PFSK-1 (cell line): ENCODE measurements at regions not wholly inside any gene's neighbourhood (a gene's known extent, or its start where the extent isn't known, plus 50 kb on each side); places are given as distances from the start of the nearest gene placed in this dataset.

Experiments
- FOXP2 ChIP-seq: optimal IDR thresholded peaks from 2 replicates; pipeline ENCODE3; 2011; ENCODE audit warnings: borderline replicate concordance, control low read depth, inconsistent platforms; ENCODE audit not compliant: insufficient read depth; ENCODE audit errors: extremely low read length, extremely low read depth
- POLR2AphosphoS5 ChIP-seq: IDR thresholded peaks from 2 replicates; pipeline ENCODE4 v1.6.1; 2012; ENCODE audit warnings: low read depth, mild to moderate bottlenecking, control low read depth, low read length, moderate library complexity
- REST ChIP-seq, 2 experiments: IDR thresholded peaks; 2 replicates each; pipeline versions ENCODE4 v1.6.1 to v1.8.0; 2011 to 2012; ENCODE audit warnings: low read depth in 2 of 2, low read length in 2 of 2, control low read depth in 1 of 2, inconsistent platforms in 1 of 2, mild to moderate bottlenecking in 1 of 2, moderate library complexity in 1 of 2; ENCODE audit not compliant: insufficient read depth in 1 of 2
- SIN3A ChIP-seq: IDR thresholded peaks from 2 replicates; pipeline ENCODE4 v1.6.1; 2012; ENCODE audit warnings: mild to moderate bottlenecking, low read length, moderate library complexity, borderline replicate concordance; ENCODE audit not compliant: insufficient read depth
- TAF1 ChIP-seq: IDR thresholded peaks from 2 replicates; pipeline ENCODE4 v1.6.1; 2012; ENCODE audit warnings: low read length, control low read depth, borderline replicate concordance; ENCODE audit not compliant: insufficient read depth

- TF ChIP-seq FOXP2, result no peak
- TF ChIP-seq TAF1, result no peak
- no peak for TF ChIP-seq SIN3A
- no peak for TF ChIP-seq POLR2AphosphoS5
- no peak for TF ChIP-seq REST (IDR thresholded peaks at IDR 0.05; ENCODE audit: insufficient read depth in 1 of 2, low read depth in 2 of 2, low read length in 2 of 2)
Observed at GRCh38 chr2:66000901-66001300, 434.0 kb upstream of the MEIS1 start.

- TF ChIP-seq REST (IDR thresholded peaks at IDR 0.05; ENCODE audit: insufficient read depth in 1 of 2, low read depth in 2 of 2, low read length in 2 of 2) (no peak), SIN3A (no peak), TAF1 (no peak), FOXP2 (no peak)
Observed at GRCh38 chr2:65999796-66000195, 435.1 kb upstream of the MEIS1 start.

- TF ChIP-seq TAF1 (no peak), POLR2AphosphoS5 (no peak), FOXP2 (no peak), REST (IDR thresholded peaks at IDR 0.05; ENCODE audit: insufficient read depth in 1 of 2, low read depth in 2 of 2, low read length in 2 of 2) (no peak), SIN3A (no peak)
Observed at GRCh38 chr2:65999103-65999502, 435.8 kb upstream of the MEIS1 start.

GRCh38 chr2:65997961-65998360, 437.0 kb upstream of the MEIS1 start:
- TF ChIP-seq TAF1 (no peak), SIN3A (no peak), POLR2AphosphoS5 (no peak), FOXP2 (no peak), REST (IDR thresholded peaks at IDR 0.05; ENCODE audit: insufficient read depth in 1 of 2, low read depth in 2 of 2, low read length in 2 of 2) (no peak)

GRCh38 chr2:65992198-65992554, 442.7 kb upstream of the MEIS1 start:
- TF ChIP-seq TAF1, result no peak
